ENCODE measurements at regions not wholly inside any gene's neighbourhood (a gene's known extent, or its start where the extent isn't known, plus 50 kb on each side); places are given as distances from the start of the nearest gene placed in this dataset.

DNA sequence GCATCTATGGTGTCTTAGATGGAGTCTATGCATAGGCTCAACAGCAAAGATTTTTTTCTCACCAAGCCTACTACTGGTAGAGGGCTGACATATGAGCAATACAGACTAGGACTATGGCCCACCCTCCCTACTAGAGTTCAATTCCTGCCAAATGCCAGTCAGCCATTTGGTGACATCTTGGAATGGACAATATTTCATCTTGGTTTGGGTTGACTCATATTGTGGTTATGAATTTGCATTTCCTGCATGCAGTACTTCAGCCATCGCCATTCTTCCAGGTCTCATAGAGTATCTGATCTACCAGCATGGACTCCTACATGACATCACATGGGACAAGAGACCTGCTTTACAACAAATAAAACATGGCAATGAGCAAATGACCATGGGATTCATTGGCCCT lies 778.1 kb upstream of the SOX9 start:
- DNase-seq (ENCODE audit: low read depth in 1 of 2, low spot score in 2 of 2): no peak
- H3K23ac ChIP-seq (ENCODE audit: insufficient read length): no peak overlapping the region
- no peak overlapping the region for H2BK12ac ChIP-seq (ENCODE audit: low read depth, low read length)
- no peak overlapping the region for H4K5ac ChIP-seq (ENCODE audit: insufficient read length, low read depth, low read length)
- H2BK20ac ChIP-seq (ENCODE audit: low read length): no peak overlapping the region
- POLR2A ChIA-PET (ENCODE audit: partially characterized antibody): no interaction called here
- H3K79me1 ChIP-seq (ENCODE audit: low read depth, low read length): no peaks in the 10 kb centered on the region
- H3K27ac ChIP-seq (ENCODE audit: low read depth, low read length): no peak overlapping the region
- no peak overlapping the region for H3K14ac ChIP-seq (ENCODE audit: insufficient read length)
- H3K23me2 ChIP-seq (ENCODE audit: low read depth, low read length): no peaks in the 10 kb centered on the region; the same call in 1 of the 2 replicates
- H3K4ac ChIP-seq (replicated peaks; ENCODE audit: insufficient read length, low read depth, low read length): no peak overlapping the region
- H3K36me3 ChIP-seq (ENCODE audit: control insufficient read depth in 2 of 4, insufficient read depth in 4 of 4, low read length in 3 of 4): no peaks in the 10 kb centered on the region
- CTCF ChIA-PET (ENCODE audit: partially characterized antibody): no interaction called here
- no peaks in the 10 kb centered on the region for H4K20me1 ChIP-seq (replicated peaks in 1 of 2; ENCODE audit: control insufficient read depth in 1 of 2, insufficient read depth in 2 of 2, low read length in 2 of 2)
- no peak overlapping the region for H2AK5ac ChIP-seq (ENCODE audit: low read depth, low read length)
- no peak overlapping the region for H3K4me2 ChIP-seq (ENCODE audit: insufficient read depth in 1 of 2, low read depth in 2 of 2, low read length in 2 of 2)
- no peak for FAIRE-seq
- no peak overlapping the region for H3K9ac ChIP-seq (replicated peaks in 1 of 4; ENCODE audit: extremely low read depth in 1 of 4, low read depth in 3 of 4, low read length in 3 of 4)
- H3K27me3 ChIP-seq (replicated peaks in 1 of 4; ENCODE audit: control insufficient read depth in 3 of 4, extremely low read depth in 1 of 4, insufficient read depth in 3 of 4, low read length in 3 of 4): no peaks in the 10 kb centered on the region
- 92% methylated on average over 1 of the region's 1 CpG; no CpG with 5 or more reads in 1 of the 2 experiments for WGBS, 2 experiments (ENCODE audit: extremely low coverage in 1 of 2, insufficient coverage in 1 of 2, insufficient read length in 1 of 2, insufficient replicate concordance in 2 of 2, low coverage in 1 of 2, low lambda C conversion rate in 2 of 2, missing lambda C conversion rate in 1 of 2)
- H3K56ac ChIP-seq (replicated peaks; ENCODE audit: insufficient read length, low read depth, low read length): no peak overlapping the region
- no peak overlapping the region for H2BK5ac ChIP-seq (ENCODE audit: low read depth, low read length)
- H4K8ac ChIP-seq (ENCODE audit: extremely low read depth, insufficient read depth, low read length): no peak overlapping the region
- no peak overlapping the region for H3K18ac ChIP-seq (ENCODE audit: extremely low read depth, low read length)
- no peaks in the 10 kb centered on the region for H3K79me2 ChIP-seq (ENCODE audit: control insufficient read depth in 1 of 2, insufficient read depth in 2 of 2, low read length in 2 of 2)
- H3K4me3 ChIP-seq (ENCODE audit: extremely low read depth in 1 of 4, insufficient read depth in 2 of 4, low read depth in 3 of 4, low read length in 4 of 4): no peak overlapping the region
- H2BK15ac ChIP-seq (ENCODE audit: low read length): no peak overlapping the region
- no peak overlapping the region for H2BK120ac ChIP-seq (replicated peaks; ENCODE audit: low read depth, low read length)
- no peak overlapping the region for H2AFZ ChIP-seq (ENCODE audit: low read length)
- peaks cover 0 to 5% (median 0%) of the 10 kb centered on the region in 4 experiments; a peak in 1 of 7 replicates for H3K4me1 ChIP-seq (replicated peaks in 1 of 4; ENCODE audit: control insufficient read depth in 3 of 4, insufficient read depth in 4 of 4, low read length in 3 of 4)
- H4K91ac ChIP-seq (replicated peaks; ENCODE audit: insufficient read length, low read length): no peak overlapping the region
- no peaks in the 10 kb centered on the region for H3K9me3 ChIP-seq (ENCODE audit: insufficient read depth in 2 of 2, low read depth in 1 of 2, low read length in 1 of 2)
- TF ChIP-seq POLR2AphosphoS5 (IDR thresholded peaks at IDR 0.05; ENCODE audit: low read depth, low read length) (no peak), YY1 (IDR thresholded peaks at IDR 0.05; ENCODE audit: low read depth, low read length) (no peak), SIRT6 (IDR thresholded peaks at IDR 0.05; ENCODE audit: low read length) (no peak), CREB1 (IDR thresholded peaks at IDR 0.05) (no peak), JUN (IDR thresholded peaks at IDR 0.05; ENCODE audit: low read depth, low read length) (no peak), NANOG (IDR thresholded peaks at IDR 0.05; ENCODE audit: insufficient read depth, low read depth, low read length, poor library complexity, severe bottlenecking) (no peak), TAF1 (IDR thresholded peaks at IDR 0.05; ENCODE audit: low read depth, low read length) (no peak), RXRA (IDR thresholded peaks at IDR 0.05; ENCODE audit: insufficient read depth, low read depth, low read length) (no peak), RNF2 (IDR thresholded peaks at IDR 0.05; ENCODE audit: borderline replicate concordance, low read depth, low read length, missing control alignments, poor library complexity, severe bottlenecking) (no peak), CTBP2 (IDR thresholded peaks at IDR 0.05; ENCODE audit: borderline replicate concordance, insufficient read depth, insufficient read length, low read length) (no peak), KDM1A (IDR thresholded peaks at IDR 0.05; ENCODE audit: borderline replicate concordance, low read length) (no peak), POLR2A (IDR thresholded peaks at IDR 0.05; ENCODE audit: control extremely low read depth in 1 of 2, low read depth in 2 of 2, low read length in 2 of 2) (no peak)
- TF ChIP-seq, protein P1, sequence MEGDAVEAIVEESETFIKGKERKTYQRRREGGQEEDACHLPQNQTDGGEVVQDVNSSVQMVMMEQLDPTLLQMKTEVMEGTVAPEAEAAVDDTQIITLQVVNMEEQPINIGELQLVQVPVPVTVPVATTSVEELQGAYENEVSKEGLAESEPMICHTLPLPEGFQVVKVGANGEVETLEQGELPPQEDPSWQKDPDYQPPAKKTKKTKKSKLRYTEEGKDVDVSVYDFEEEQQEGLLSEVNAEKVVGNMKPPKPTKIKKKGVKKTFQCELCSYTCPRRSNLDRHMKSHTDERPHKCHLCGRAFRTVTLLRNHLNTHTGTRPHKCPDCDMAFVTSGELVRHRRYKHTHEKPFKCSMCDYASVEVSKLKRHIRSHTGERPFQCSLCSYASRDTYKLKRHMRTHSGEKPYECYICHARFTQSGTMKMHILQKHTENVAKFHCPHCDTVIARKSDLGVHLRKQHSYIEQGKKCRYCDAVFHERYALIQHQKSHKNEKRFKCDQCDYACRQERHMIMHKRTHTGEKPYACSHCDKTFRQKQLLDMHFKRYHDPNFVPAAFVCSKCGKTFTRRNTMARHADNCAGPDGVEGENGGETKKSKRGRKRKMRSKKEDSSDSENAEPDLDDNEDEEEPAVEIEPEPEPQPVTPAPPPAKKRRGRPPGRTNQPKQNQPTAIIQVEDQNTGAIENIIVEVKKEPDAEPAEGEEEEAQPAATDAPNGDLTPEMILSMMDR (IDR thresholded peaks at IDR 0.05; ENCODE audit: control extremely low read depth in 1 of 3, insufficient read depth in 1 of 3, low read depth in 1 of 3, low read length in 3 of 3): no peak
